Endodermal cell (in vitro differentiated cells): ENCODE measurements at regions not wholly inside any gene's neighbourhood (a gene's known extent, or its start where the extent isn't known, plus 50 kb on each side); places are given as distances from the start of the nearest gene placed in this dataset.

Experiments used
- DNase-seq: peaks from one replicate; pipeline ENCODE4 v3.0.0-alpha.2; 2017
- H3K27ac ChIP-seq: 2 replicates; pipeline ENCODE4 v1.5.1; 2013; ENCODE audit warnings: mild to moderate bottlenecking, low read depth, low read length, moderate library complexity
- H3K27me3 ChIP-seq: 2 replicates; pipeline ENCODE4 v1.6.1; 2013; ENCODE audit warnings: mild to moderate bottlenecking, low read length, moderate library complexity; ENCODE audit not compliant: insufficient read depth, control insufficient read depth, poor library complexity, severe bottlenecking
- H3K36me3 ChIP-seq: 2 replicates; pipeline ENCODE4 v1.7.0; 2013; ENCODE audit warnings: mild to moderate bottlenecking, low read length, moderate library complexity; ENCODE audit not compliant: control insufficient read depth, insufficient read depth
- H3K4me1 ChIP-seq: one replicate; pipeline ENCODE4 v1.7.0; 2013; ENCODE audit warnings: low read length; ENCODE audit not compliant: control insufficient read depth, insufficient read depth
- H3K4me3 ChIP-seq: 2 replicates; pipeline ENCODE4 v1.5.1; 2013; ENCODE audit warnings: mild to moderate bottlenecking, low read length, moderate library complexity
- H3K9ac ChIP-seq: 2 replicates; pipeline ENCODE4 v1.6.1; 2013; ENCODE audit warnings: mild to moderate bottlenecking, low read length, moderate library complexity; ENCODE audit not compliant: poor library complexity, severe bottlenecking; ENCODE audit errors: extremely low read depth
- H3K9me3 ChIP-seq: 2 replicates; pipeline ENCODE4 v1.6.1; 2013; ENCODE audit warnings: mild to moderate bottlenecking, low read length, moderate library complexity; ENCODE audit not compliant: control insufficient read depth
- H3K27ac Mint-ChIP-seq: 2 replicates; pipeline ENCODE4 v1.8.0; 2020; ENCODE audit warnings: mixed read lengths
- H3K27me3 Mint-ChIP-seq: 2 replicates; pipeline ENCODE4 v1.8.0; 2021; ENCODE audit warnings: mild to moderate bottlenecking, mixed read lengths; ENCODE audit not compliant: insufficient read depth
- H3K36me3 Mint-ChIP-seq: 2 replicates; pipeline ENCODE4 v1.8.0; 2020; ENCODE audit warnings: low read depth, mixed read lengths
- H3K4me1 Mint-ChIP-seq: 2 replicates; pipeline ENCODE4 v1.8.0; 2020; ENCODE audit warnings: mixed read lengths
- H3K4me3 Mint-ChIP-seq: 2 replicates; pipeline ENCODE4 v1.8.0; 2020; ENCODE audit warnings: mild to moderate bottlenecking, moderate library complexity, mixed read lengths
- H3K9me3 Mint-ChIP-seq: 2 replicates; pipeline ENCODE4 v1.8.0; 2020; ENCODE audit warnings: mild to moderate bottlenecking, mixed read lengths
- CTCF ChIP-seq: fragments of 200-600 bp; sonication (generic); conservative IDR thresholded peaks from 2 replicates; pipeline ENCODE4 v1.5.0; 2021; ENCODE audit warnings: antibody characterized with exemption, mild to moderate bottlenecking
- WGBS, 2 experiments: methylation state at CpG; one replicate each; pipeline versions ENCODE4 v1.1.5 to v1.1.7; 2013; ENCODE audit warnings: missing lambda C conversion rate in 2 of 2, mixed read lengths in 1 of 2; ENCODE audit not compliant: insufficient coverage in 1 of 2, insufficient read length in 1 of 2; 5-methylcytosine and 5-hydroxymethylcytosine counted together

- Histone ChIP-seq H3K4me1 (no peaks in the 10 kb centered on the region), H3K36me3 (no peaks in the 10 kb centered on the region), H3K9ac (no peak overlapping the region), H3K9me3 (no peaks in the 10 kb centered on the region), H3K4me3 (no peak overlapping the region), H3K27me3 (no peaks in the 10 kb centered on the region), H3K27ac (no peak overlapping the region)
- no peak overlapping the region for H3K27ac Mint-ChIP-seq
- no peak overlapping the region for H3K4me3 Mint-ChIP-seq
- H3K4me1 Mint-ChIP-seq: peaks cover 6% of the 10 kb centered on the region
- TF ChIP-seq CTCF: no peak
- H3K27me3 Mint-ChIP-seq: no peaks in the 10 kb centered on the region
- DNase-seq: no peak
- no peaks in the 10 kb centered on the region for H3K36me3 Mint-ChIP-seq
- no peaks in the 10 kb centered on the region for H3K9me3 Mint-ChIP-seq
Observed at GRCh38 chr6:77403424-77403823, 59.9 kb downstream of the HTR1B start.

- no peak overlapping the region for H3K4me3 ChIP-seq
- H3K4me1 ChIP-seq: no peaks in the 10 kb centered on the region
- Mint-ChIP-seq H3K27me3 (no peaks in the 10 kb centered on the region), H3K9me3 (peaks cover 1% of the 10 kb centered on the region), H3K4me3 (no peak overlapping the region), H3K36me3 (no peaks in the 10 kb centered on the region), H3K4me1 (peaks cover 6% of the 10 kb centered on the region), H3K27ac (no peak overlapping the region)
- H3K27me3 ChIP-seq: no peaks in the 10 kb centered on the region
- H3K27ac ChIP-seq: no peak overlapping the region
- H3K9ac ChIP-seq: no peak overlapping the region
- TF ChIP-seq CTCF: no peak
- DNase-seq: no peak
- H3K36me3 ChIP-seq: no peaks in the 10 kb centered on the region
- WGBS, 2 experiments: 88% methylated on average over 2 of the region's 2 CpGs; no CpG with 5 or more reads in 1 of the 2 experiments
- H3K9me3 ChIP-seq: no peaks in the 10 kb centered on the region
Observed at GRCh38 chr6:77401231-77401630, 62.1 kb downstream of the HTR1B start.

GRCh38 chr6:77397561-77397960, 65.7 kb downstream of the HTR1B start:
- Mint-ChIP-seq H3K4me1 (peaks cover 6% of the 10 kb centered on the region), H3K27me3 (no peaks in the 10 kb centered on the region), H3K4me3 (no peak overlapping the region), H3K27ac (no peak overlapping the region), H3K9me3 (peaks cover 1% of the 10 kb centered on the region), H3K36me3 (no peaks in the 10 kb centered on the region)
- Histone ChIP-seq H3K4me3 (no peak overlapping the region), H3K4me1 (no peaks in the 10 kb centered on the region), H3K36me3 (no peaks in the 10 kb centered on the region), H3K27ac (no peak overlapping the region), H3K9me3 (no peaks in the 10 kb centered on the region), H3K9ac (no peak overlapping the region), H3K27me3 (no peaks in the 10 kb centered on the region)
- TF ChIP-seq CTCF: no peak
- no peak for DNase-seq
- WGBS, 2 experiments: 80 to 90% methylated on average over 1 of the region's 1 CpG
